Skeletal muscle tissue (tissue), 3 donors: ENCODE measurements at regions not wholly inside any gene's neighbourhood (a gene's known extent, or its start where the extent isn't known, plus 50 kb on each side); places are given as distances from the start of the nearest gene placed in this dataset.

Experiments used
- H3K27ac ChIP-seq: one replicate; pipeline ENCODE4 v1.7.0; 2013; ENCODE audit warnings: mild to moderate bottlenecking, low read depth, low read length, inconsistent platforms
- H3K27me3 ChIP-seq, 3 donors: one replicate each; pipeline ENCODE4 v1.7.0; 2013; ENCODE audit warnings: low read length in 3 of 3; ENCODE audit not compliant: control insufficient read depth in 3 of 3, insufficient read depth in 3 of 3
- H3K36me3 ChIP-seq, 3 donors: one replicate each; pipeline ENCODE4 v1.7.0; 2013; ENCODE audit warnings: low read length in 3 of 3; ENCODE audit not compliant: control insufficient read depth in 3 of 3, insufficient read depth in 3 of 3
- H3K4me1 ChIP-seq, 3 donors: one replicate each; pipeline ENCODE4 v1.7.0; 2013; ENCODE audit warnings: low read length in 3 of 3, mild to moderate bottlenecking in 3 of 3; ENCODE audit not compliant: control insufficient read depth in 3 of 3, insufficient read depth in 3 of 3
- H3K4me3 ChIP-seq, 3 donors: one replicate each; pipeline ENCODE4 v1.7.0; 2013; ENCODE audit warnings: low read length in 3 of 3
- H3K9ac ChIP-seq, 3 donors: one replicate each; pipeline ENCODE4 v1.7.0; 2013; ENCODE audit warnings: low read length in 3 of 3, mild to moderate bottlenecking in 3 of 3, moderate library complexity in 2 of 3, low read depth in 1 of 3
- H3K9me3 ChIP-seq, 3 donors: one replicate each; pipeline ENCODE4 v1.7.0; 2013; ENCODE audit warnings: low read length in 3 of 3; ENCODE audit not compliant: control insufficient read depth in 3 of 3
- donor health status: Osteomylitis.

DNA sequence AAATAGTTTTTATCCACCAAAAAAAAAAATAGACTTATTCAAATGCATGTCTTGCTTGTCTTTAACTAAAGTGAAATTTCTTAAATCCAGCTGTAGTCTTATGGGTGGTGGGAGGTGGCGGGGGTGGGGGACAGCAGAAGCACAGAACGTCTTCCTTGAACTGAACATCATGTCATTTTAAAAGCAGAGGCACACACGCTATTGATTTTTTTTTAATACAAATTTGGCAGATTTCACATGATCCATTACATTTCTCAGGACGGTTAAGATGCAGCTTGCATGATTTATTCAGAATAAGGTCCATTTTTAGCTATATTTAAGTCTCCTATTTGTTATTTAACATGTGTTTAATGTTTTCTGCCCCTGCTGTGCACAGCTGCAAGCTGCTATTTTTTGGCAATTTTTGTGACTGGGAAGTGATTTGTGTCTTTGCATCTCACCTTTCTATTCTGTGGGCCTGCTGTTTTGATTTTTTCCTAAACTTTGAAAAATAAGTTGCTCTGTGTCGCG, 274.0 kb downstream of the TSHZ3 start:
- Histone ChIP-seq H3K27ac (no peak overlapping the region), H3K4me3 (no peak overlapping the region), H3K4me1 (no peaks in the 10 kb centered on the region), H3K9ac (no peak overlapping the region), H3K9me3 (no peaks in the 10 kb centered on the region), H3K27me3 (peaks cover 0 to 12% (median 11%) of the 10 kb centered on the region in 3 donors), H3K36me3 (no peaks in the 10 kb centered on the region)

DNA sequence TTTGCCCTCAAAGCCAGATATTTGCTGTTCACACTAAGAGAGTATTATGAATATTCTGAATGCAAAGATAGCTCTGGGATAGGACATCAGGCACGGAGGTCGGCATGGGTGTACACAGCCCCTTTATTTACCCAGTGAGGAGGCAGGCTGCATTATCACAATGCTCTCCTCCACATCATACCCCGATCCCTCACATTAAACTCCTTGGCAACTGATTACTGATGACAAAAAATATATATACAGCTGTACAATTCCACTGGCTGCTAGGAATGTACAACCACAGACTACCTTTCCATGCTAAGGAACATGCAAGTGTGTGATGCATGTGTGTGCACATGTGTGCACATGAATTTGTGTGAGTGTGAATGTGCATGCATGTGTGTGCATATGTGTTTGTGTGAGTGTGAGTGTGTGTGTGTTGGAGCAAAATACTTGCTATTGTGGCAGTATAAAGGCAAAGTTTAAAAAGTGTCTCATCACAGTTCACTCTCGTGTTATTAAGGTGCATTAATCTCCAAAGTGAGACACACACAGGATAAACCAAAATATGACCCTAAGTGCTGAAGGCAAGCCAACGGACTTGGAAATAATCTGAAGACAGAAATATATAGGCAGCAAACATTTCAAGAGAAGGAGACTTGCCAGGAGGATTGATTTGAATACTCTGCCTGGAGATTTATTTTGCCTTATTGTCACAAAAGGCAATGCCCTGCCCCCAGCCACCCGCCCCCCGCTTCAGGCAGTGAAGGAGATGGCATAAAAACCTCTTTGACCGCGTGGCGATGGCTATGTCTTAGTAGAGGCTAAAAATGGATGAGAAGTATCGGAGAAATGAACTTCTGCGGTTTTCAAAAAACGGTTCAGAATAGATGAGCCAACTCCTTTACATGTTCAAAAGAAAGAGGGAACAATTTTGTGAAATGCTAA, 274.8 kb downstream of the TSHZ3 start:
- Histone ChIP-seq H3K36me3 (no peaks in the 10 kb centered on the region), H3K27ac (no peak overlapping the region), H3K4me3 (no peak overlapping the region), H3K4me1 (no peaks in the 10 kb centered on the region), H3K9me3 (no peaks in the 10 kb centered on the region), H3K9ac (no peak overlapping the region), H3K27me3 (peaks cover under 1 to 15% (median 11%) of the 10 kb centered on the region in 3 donors)

- H3K9ac ChIP-seq = no peak overlapping the region
- H3K27ac ChIP-seq = no peak overlapping the region
- no peaks in the 10 kb centered on the region for H3K9me3 ChIP-seq
- H3K27me3 ChIP-seq = peaks cover 6 to 15% (median 11%) of the 10 kb centered on the region in 3 donors
- H3K4me3 ChIP-seq = no peak overlapping the region
- H3K36me3 ChIP-seq = no peaks in the 10 kb centered on the region
- H3K4me1 ChIP-seq = no peaks in the 10 kb centered on the region
Measured at GRCh38 chr19:31073485-31074198, 275.6 kb downstream of the TSHZ3 start.

GRCh38 chr19:31072451-31072850, 276.8 kb downstream of the TSHZ3 start:
- H3K27ac ChIP-seq = no peak overlapping the region
- peaks cover 6 to 11% (median 11%) of the 10 kb centered on the region in 3 donors for H3K27me3 ChIP-seq
- H3K9me3 ChIP-seq = no peaks in the 10 kb centered on the region
- no peaks in the 10 kb centered on the region for H3K36me3 ChIP-seq
- no peak overlapping the region for H3K9ac ChIP-seq
- H3K4me3 ChIP-seq = no peak overlapping the region
- H3K4me1 ChIP-seq = no peaks in the 10 kb centered on the region

GRCh38 chr19:31071136-31071855, 277.9 kb downstream of the TSHZ3 start:
- Histone ChIP-seq H3K36me3 (no peaks in the 10 kb centered on the region), H3K9ac (no peak overlapping the region), H3K9me3 (no peaks in the 10 kb centered on the region), H3K4me3 (no peak overlapping the region), H3K27me3 (peaks cover 11 to 12% (median 11%) of the 10 kb centered on the region in 3 donors), H3K27ac (no peak overlapping the region), H3K4me1 (peaks cover 0 to 4% (median 0%) of the 10 kb centered on the region in 3 donors)

GRCh38 chr19:31070146-31071065, 278.8 kb downstream of the TSHZ3 start:
- Histone ChIP-seq H3K36me3 (no peaks in the 10 kb centered on the region), H3K9ac (no peak overlapping the region), H3K4me1 (peaks cover 0 to 4% (median 0%) of the 10 kb centered on the region in 3 donors), H3K4me3 (no peak overlapping the region), H3K9me3 (no peaks in the 10 kb centered on the region), H3K27me3 (peaks cover 11 to 12% (median 12%) of the 10 kb centered on the region in 3 donors), H3K27ac (no peak overlapping the region)

GRCh38 chr19:31068268-31068667, 281.0 kb downstream of the TSHZ3 start:
- Histone ChIP-seq H3K4me3 (no peak overlapping the region), H3K4me1 (peaks cover 0 to 4% (median 0%) of the 10 kb centered on the region in 3 donors), H3K27me3 (peaks cover 2 to 12% (median 6%) of the 10 kb centered on the region in 3 donors), H3K27ac (no peak overlapping the region), H3K36me3 (no peaks in the 10 kb centered on the region), H3K9ac (no peak overlapping the region), H3K9me3 (no peaks in the 10 kb centered on the region)

DNA sequence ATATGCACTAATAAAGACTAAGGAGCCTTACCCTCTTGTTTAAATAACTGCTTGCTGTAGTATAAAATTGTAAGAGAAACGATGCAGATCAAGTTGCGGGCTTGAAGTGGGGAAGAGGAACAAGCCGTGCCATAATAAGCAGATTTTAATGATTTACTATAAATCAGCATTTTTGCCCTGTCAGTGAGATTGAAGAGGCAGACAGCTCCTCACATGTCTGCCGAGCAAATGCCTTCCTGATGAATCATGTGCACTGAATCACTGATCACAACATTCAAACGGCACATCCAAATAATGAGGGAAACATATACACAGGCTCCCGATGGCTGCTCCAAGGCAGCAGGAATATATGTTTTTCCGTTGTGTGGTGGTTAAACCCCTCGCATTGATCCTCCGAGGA, 282.9 kb downstream of the TSHZ3 start:
- peaks cover 0 to 12% (median 5%) of the 10 kb centered on the region in 3 donors for H3K27me3 ChIP-seq
- no peak overlapping the region for H3K27ac ChIP-seq
- H3K9ac ChIP-seq = no peak overlapping the region
- H3K36me3 ChIP-seq = no peaks in the 10 kb centered on the region
- H3K4me1 ChIP-seq = peaks cover 0 to 4% (median 0%) of the 10 kb centered on the region in 3 donors
- no peak overlapping the region for H3K4me3 ChIP-seq
- H3K9me3 ChIP-seq = no peaks in the 10 kb centered on the region

DNA sequence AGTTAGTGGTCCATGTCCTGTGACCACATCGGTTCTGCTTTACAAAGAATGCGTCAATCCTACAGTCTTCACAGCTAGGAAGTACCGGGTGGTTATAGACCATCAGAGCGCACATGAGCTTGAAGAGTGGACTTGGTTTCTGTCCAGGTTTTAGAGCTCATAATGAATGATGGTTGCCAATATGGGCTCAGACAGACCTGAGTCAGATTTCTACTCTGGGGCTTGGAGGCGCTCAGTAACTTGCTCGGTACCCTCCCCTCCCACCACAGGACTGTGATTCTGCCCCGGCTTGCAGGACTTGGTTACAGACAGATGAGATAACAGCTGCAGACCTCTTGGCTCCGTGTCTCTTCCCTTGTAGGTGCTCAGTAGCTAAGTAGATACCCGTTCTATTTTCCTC, 284.7 kb downstream of the TSHZ3 start:
- Histone ChIP-seq H3K9ac (no peak overlapping the region), H3K27me3 (peaks cover 0 to 12% (median 3%) of the 10 kb centered on the region in 3 donors), H3K4me3 (no peak overlapping the region), H3K9me3 (no peaks in the 10 kb centered on the region), H3K27ac (no peak overlapping the region), H3K36me3 (no peaks in the 10 kb centered on the region), H3K4me1 (peaks cover 0 to 4% (median 0%) of the 10 kb centered on the region in 3 donors)
